ENCODE measurements at regions not wholly inside any gene's neighbourhood (a gene's known extent, or its start where the extent isn't known, plus 50 kb on each side); places are given as distances from the start of the nearest gene placed in this dataset.

DNA sequence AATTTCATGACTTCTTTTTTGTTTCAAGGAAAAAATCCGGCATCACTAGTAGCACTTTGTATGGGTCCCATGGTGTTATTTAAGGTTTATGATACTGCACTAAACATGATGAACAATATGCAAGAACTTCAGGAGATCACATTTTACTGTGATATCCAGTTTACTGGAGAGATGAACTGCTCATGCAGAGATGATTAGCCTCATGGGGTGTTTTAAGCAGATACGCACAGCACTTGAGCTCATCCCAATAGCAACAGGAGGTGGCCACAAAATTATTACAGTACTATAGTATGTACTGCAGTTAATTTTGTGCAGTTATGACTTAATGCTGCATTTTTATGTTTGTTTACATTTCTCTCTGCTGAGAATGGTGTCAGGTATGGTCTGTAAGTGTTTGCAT is 303.7 kb upstream of the PCDH15 start:
- H3K9ac ChIP-seq (ENCODE audit: control insufficient read depth, insufficient read depth, low read length): no peak overlapping the region
- ChIA-PET POLR2A (no interaction called here), CTCF (interaction anchor here (0.8 kb wide), 1 partner anchor 13 kb away, joined by 3 read pairs; no protein-coding TSS in a partner anchor), RAD21 (ENCODE audit: unreplicated experiment) (no interaction called here), SMC1A (ENCODE audit: uncharacterized antibody, unreplicated experiment) (interaction anchor here (0.9 kb wide), 1 partner anchor 9 kb away, joined by 3 read pairs; no protein-coding TSS in a partner anchor)
- no peaks in the 10 kb centered on the region for H3K9me3 ChIP-seq (replicated peaks; ENCODE audit: control insufficient read depth, insufficient read depth, low read length)
- no peak overlapping the region for H3K4me3 ChIP-seq
- no peak overlapping the region for H3K4me2 ChIP-seq (ENCODE audit: control insufficient read depth, insufficient read depth)
- H3K36me3 ChIP-seq (ENCODE audit: control insufficient read depth in 2 of 2, insufficient read depth in 2 of 2, low read length in 1 of 2): no peaks in the 10 kb centered on the region
- no peaks in the 10 kb centered on the region for H3K4me1 ChIP-seq (ENCODE audit: control insufficient read depth, insufficient read depth, low read length)
- H3K27me3 ChIP-seq (replicated peaks in 1 of 2; ENCODE audit: control insufficient read depth in 2 of 2, insufficient read depth in 2 of 2, low read length in 1 of 2): no peaks in the 10 kb centered on the region
- H2AFZ ChIP-seq (ENCODE audit: control insufficient read depth, low read depth, low read length): no peak overlapping the region
- no TSS peak for BruUV-seq (replicated peaks)
- no peaks in the 10 kb centered on the region for H3K79me2 ChIP-seq (ENCODE audit: control insufficient read depth, insufficient read depth, low read length)
- H3K27ac ChIP-seq (ENCODE audit: control insufficient read depth, insufficient read depth): no peak overlapping the region
- no peak for DNase-seq (ENCODE audit: low read depth, low spot score)
- FAIRE-seq: no peak
- in situ Hi-C loops (cut with MboI): no loop called here
- intact Hi-C loops (cut with micrococcal nuclease; ENCODE audit: unreplicated experiment): no loop called here
- H4K20me1 ChIP-seq (ENCODE audit: control insufficient read depth, insufficient read depth): no peaks in the 10 kb centered on the region
- ATAC-seq: no peak
- 54% methylated on average over 2 of the region's 2 CpGs for WGBS (ENCODE audit: insufficient coverage, insufficient replicate concordance, low lambda C conversion rate, missing lambda C conversion rate)
- TF ChIP-seq, protein P1, sequence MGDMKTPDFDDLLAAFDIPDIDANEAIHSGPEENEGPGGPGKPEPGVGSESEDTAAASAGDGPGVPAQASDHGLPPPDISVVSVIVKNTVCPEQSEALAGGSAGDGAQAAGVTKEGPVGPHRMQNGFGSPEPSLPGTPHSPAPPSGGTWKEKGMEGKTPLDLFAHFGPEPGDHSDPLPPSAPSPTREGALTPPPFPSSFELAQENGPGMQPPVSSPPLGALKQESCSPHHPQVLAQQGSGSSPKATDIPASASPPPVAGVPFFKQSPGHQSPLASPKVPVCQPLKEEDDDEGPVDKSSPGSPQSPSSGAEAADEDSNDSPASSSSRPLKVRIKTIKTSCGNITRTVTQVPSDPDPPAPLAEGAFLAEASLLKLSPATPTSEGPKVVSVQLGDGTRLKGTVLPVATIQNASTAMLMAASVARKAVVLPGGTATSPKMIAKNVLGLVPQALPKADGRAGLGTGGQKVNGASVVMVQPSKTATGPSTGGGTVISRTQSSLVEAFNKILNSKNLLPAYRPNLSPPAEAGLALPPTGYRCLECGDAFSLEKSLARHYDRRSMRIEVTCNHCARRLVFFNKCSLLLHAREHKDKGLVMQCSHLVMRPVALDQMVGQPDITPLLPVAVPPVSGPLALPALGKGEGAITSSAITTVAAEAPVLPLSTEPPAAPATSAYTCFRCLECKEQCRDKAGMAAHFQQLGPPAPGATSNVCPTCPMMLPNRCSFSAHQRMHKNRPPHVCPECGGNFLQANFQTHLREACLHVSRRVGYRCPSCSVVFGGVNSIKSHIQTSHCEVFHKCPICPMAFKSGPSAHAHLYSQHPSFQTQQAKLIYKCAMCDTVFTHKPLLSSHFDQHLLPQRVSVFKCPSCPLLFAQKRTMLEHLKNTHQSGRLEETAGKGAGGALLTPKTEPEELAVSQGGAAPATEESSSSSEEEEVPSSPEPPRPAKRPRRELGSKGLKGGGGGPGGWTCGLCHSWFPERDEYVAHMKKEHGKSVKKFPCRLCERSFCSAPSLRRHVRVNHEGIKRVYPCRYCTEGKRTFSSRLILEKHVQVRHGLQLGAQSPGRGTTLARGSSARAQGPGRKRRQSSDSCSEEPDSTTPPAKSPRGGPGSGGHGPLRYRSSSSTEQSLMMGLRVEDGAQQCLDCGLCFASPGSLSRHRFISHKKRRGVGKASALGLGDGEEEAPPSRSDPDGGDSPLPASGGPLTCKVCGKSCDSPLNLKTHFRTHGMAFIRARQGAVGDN (IDR thresholded peaks at IDR 0.05): no peak
- TF ChIP-seq ZNF384 (IDR thresholded peaks at IDR 0.05; ENCODE audit: borderline replicate concordance, low read depth, low read length) (no peak), IRF5 (IDR thresholded peaks at IDR 0.05; ENCODE audit: borderline replicate concordance) (no peak), HDAC2 (IDR thresholded peaks at IDR 0.05) (no peak), ESRRA (IDR thresholded peaks at IDR 0.05; ENCODE audit: low read length) (no peak), SREBF1 (IDR thresholded peaks at IDR 0.05; ENCODE audit: low read length) (no peak), FOXK2 (IDR thresholded peaks at IDR 0.05) (no peak), NFXL1 (IDR thresholded peaks at IDR 0.05; ENCODE audit: borderline replicate concordance) (no peak), IRF4 (IDR thresholded peaks at IDR 0.05; ENCODE audit: low read depth, low read length) (no peak), PAX8 (IDR thresholded peaks at IDR 0.05) (no peak), MXI1 (IDR thresholded peaks at IDR 0.05; ENCODE audit: low read depth, low read length) (no peak), BHLHE40 (IDR thresholded peaks at IDR 0.05; ENCODE audit: borderline replicate concordance in 1 of 2, low read depth in 2 of 2, low read length in 1 of 2) (no peak), CEBPZ (IDR thresholded peaks at IDR 0.05; ENCODE audit: low read depth, low read length) (no peak), ZBTB33 (IDR thresholded peaks at IDR 0.05) (no peak), YBX1 (IDR thresholded peaks at IDR 0.05) (no peak), TARDBP (IDR thresholded peaks at IDR 0.05; ENCODE audit: borderline replicate concordance) (no peak)
